Stomach (tissue), 8 donors: ENCODE measurements at regions not wholly inside any gene's neighbourhood (a gene's known extent, or its start where the extent isn't known, plus 50 kb on each side); places are given as distances from the start of the nearest gene placed in this dataset.
"Not testable (repeated sequence)": the region's sequence is repeated elsewhere in the genome, so short reads cannot be mapped to it uniquely, and the experiment has no call there.

Experiments used
- DNase-seq, 2 donors: peaks; one replicate each; pipeline versions ENCODE4 v3.0.0 to v3.0.0-alpha.2; 2013 to 2019
- H3K27ac ChIP-seq, 5 donors: fragments of 200-600 bp in 4 of 5; sonication (generic) in 4 of 5; one replicate each; pipeline ENCODE4 v1.5.1; 2013 to 2019; ENCODE audit warnings: mild to moderate bottlenecking in 1 of 5, moderate library complexity in 1 of 5
- H3K27me3 ChIP-seq, 3 donors: fragments of 200-600 bp; sonication (generic); one replicate each; pipeline ENCODE4 v1.5.1; 2017 to 2019; ENCODE audit warnings: mixed run types in 1 of 3
- H3K36me3 ChIP-seq, 4 donors: fragments of 200-600 bp; sonication (generic); 1 replicate in 3 of 4; 2 replicates in 1 of 4; pipeline ENCODE4 v1.5.1; 2016 to 2019
- H3K4me1 ChIP-seq, 4 donors: fragments of 200-600 bp; sonication (generic); one replicate each; pipeline ENCODE4 v1.5.1; 2016 to 2019
- H3K4me3 ChIP-seq, 4 donors: fragments of 200-600 bp; sonication (generic) in 3 of 4; one replicate each; pipeline ENCODE4 v1.5.1; 2016 to 2019; ENCODE audit warnings: mild to moderate bottlenecking in 1 of 4
- H3K9me3 ChIP-seq, 4 donors: fragments of 200-600 bp; sonication (generic); one replicate each; pipeline ENCODE4 v1.5.1; 2016 to 2019
- EP300 ChIP-seq: sonication (generic); formaldehyde crosslinking; IDR thresholded peaks from one replicate; pipeline ENCODE4 v1.6.1; 2017; ENCODE audit warnings: antibody characterized with exemption
- POLR2A ChIP-seq, 4 donors: fragments of 450-650 bp; IDR thresholded peaks; one replicate each; pipeline ENCODE4 v1.6.1; 2016; ENCODE audit warnings: antibody characterized with exemption in 4 of 4, control low read depth in 2 of 4, mild to moderate bottlenecking in 1 of 4, moderate library complexity in 1 of 4
- POLR2AphosphoS5 ChIP-seq, 3 donors: sonication (generic); formaldehyde crosslinking; IDR thresholded peaks; one replicate each; pipeline ENCODE4 v1.6.1; 2016; ENCODE audit warnings: antibody characterized with exemption in 3 of 3
- WGBS, 5 donors: extraction: QIAGEN DNeasy Blood & Tissue Kit in 3 of 5; methylation state at CpG; one replicate each; pipeline versions ENCODE4 v1.1.5 to v1.1.7; 2013 to 2018; 5-methylcytosine and 5-hydroxymethylcytosine counted together
- intact Hi-C: fragments of 100-400 bp; cut with DNase I; formaldehyde crosslinking; loops from one replicate; pipeline ENCODE4 v1.15.1; 2023; ENCODE audit warnings: low total_unique reads
- TF ChIP-seq, protein P1 (sequence below), 7 experiments: fragments of 450-650 bp in 4 of 7; fragments of 200-600 bp in 3 of 7; sonication (generic) in 3 of 7; IDR thresholded peaks; one replicate each; pipeline ENCODE4 v1.5.1; 2016 to 2019; ENCODE audit warnings: antibody characterized with exemption in 7 of 7, control low read depth in 2 of 7, mild to moderate bottlenecking in 1 of 7
- donor health status: healthy with polysubstance abuse.
- donor health status: Bipolar disorder and iron deficiency.
- donor health status: healthy.

DNA sequence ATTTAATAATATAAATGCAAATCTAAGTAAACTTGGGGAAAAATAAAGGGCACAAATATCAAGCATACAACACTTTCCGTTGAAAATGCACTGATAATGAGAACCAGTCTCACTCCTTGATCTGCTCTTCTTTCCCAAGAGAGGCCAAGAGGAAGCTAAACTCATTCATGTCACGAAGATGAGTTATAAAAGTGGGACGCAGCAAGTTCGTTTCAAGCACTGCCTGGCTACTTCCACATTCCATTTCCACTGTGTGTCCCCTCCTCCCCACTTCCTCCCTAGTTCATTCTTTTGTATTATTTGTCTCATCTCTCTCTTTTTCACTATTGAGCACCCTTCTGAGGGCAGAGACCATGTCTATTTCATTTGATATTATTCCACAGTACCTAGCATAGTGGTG lies 158.1 kb downstream of the SLC24A2 start:
- no peaks in the 10 kb centered on the region for H3K4me1 ChIP-seq
- no peak overlapping the region for H3K4me3 ChIP-seq
- 39 to 58% (median 55%) methylated on average over 4 of the region's 4 CpGs for WGBS, 5 donors
- TF ChIP-seq POLR2AphosphoS5 (IDR thresholded peaks at IDR 0.05): no peak
- TF ChIP-seq EP300: no peak
- no peak for TF ChIP-seq POLR2A (IDR thresholded peaks at IDR 0.05)
- TF ChIP-seq, protein P1, sequence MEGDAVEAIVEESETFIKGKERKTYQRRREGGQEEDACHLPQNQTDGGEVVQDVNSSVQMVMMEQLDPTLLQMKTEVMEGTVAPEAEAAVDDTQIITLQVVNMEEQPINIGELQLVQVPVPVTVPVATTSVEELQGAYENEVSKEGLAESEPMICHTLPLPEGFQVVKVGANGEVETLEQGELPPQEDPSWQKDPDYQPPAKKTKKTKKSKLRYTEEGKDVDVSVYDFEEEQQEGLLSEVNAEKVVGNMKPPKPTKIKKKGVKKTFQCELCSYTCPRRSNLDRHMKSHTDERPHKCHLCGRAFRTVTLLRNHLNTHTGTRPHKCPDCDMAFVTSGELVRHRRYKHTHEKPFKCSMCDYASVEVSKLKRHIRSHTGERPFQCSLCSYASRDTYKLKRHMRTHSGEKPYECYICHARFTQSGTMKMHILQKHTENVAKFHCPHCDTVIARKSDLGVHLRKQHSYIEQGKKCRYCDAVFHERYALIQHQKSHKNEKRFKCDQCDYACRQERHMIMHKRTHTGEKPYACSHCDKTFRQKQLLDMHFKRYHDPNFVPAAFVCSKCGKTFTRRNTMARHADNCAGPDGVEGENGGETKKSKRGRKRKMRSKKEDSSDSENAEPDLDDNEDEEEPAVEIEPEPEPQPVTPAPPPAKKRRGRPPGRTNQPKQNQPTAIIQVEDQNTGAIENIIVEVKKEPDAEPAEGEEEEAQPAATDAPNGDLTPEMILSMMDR (IDR thresholded peaks at IDR 0.05): no peak
- H3K36me3 ChIP-seq: no peaks in the 10 kb centered on the region
- H3K27me3 ChIP-seq: no peaks in the 10 kb centered on the region
- intact Hi-C loops: no loop called here
- H3K9me3 ChIP-seq: no peaks in the 10 kb centered on the region
- DNase-seq: no peak
- no peak overlapping the region for H3K27ac ChIP-seq

DNA sequence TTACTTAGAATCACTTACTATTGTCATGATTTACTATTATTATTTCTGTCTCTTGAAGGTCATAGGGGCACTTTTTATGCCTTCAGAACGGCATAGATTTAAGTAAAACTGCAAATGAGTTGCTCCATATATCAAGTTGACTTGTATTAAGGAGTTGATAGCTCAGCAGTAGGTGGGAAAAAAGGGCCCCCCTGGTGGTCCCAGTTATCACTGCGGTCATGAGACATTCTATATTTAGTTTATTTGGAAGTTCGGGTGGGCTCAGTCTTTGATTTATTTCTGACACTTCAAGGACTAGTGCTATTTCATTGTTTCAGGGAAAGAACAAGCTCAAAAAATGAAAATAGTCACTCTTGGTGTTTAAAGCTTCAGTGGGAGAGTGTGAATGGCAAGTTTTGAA lies 159.3 kb downstream of the SLC24A2 start:
- no peak overlapping the region for H3K27ac ChIP-seq
- H3K4me1 ChIP-seq: no peaks in the 10 kb centered on the region
- DNase-seq: no peak
- no peaks in the 10 kb centered on the region for H3K27me3 ChIP-seq
- no peaks in the 10 kb centered on the region for H3K36me3 ChIP-seq
- no peaks in the 10 kb centered on the region for H3K9me3 ChIP-seq
- intact Hi-C loops: no loop called here
- 36 to 46% (median 44%) methylated on average over 3 of the region's 3 CpGs for WGBS, 5 donors
- H3K4me3 ChIP-seq: no peak overlapping the region
- no peak for TF ChIP-seq POLR2AphosphoS5 (IDR thresholded peaks at IDR 0.05)
- TF ChIP-seq EP300: no peak
- no peak for TF ChIP-seq POLR2A (IDR thresholded peaks at IDR 0.05)
- TF ChIP-seq, protein P1 (IDR thresholded peaks at IDR 0.05): no peak

DNA sequence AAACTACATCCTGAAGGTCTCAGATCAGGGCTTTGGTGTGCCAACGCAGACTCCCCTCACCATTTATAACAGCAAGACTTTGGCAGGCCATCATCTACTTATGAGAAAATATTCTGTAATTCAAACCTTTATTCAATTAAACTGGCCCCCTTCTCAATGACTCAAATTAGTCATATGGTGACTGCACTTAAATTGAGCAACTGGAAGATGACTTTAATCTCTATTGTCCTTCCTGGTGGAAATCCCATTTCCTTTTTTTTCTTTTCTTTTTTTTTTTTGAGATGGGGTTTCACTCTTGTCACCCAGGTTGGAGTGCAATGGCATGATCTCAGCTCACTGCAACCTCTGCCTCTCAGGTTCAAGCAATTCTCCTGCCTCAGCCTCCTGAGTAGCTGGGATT lies 163.4 kb downstream of the SLC24A2 start:
- H3K4me3 ChIP-seq, H3K36me3 ChIP-seq, intact Hi-C loops, H3K9me3 ChIP-seq, DNase-seq, H3K27me3 ChIP-seq, H3K4me1 ChIP-seq, H3K27ac ChIP-seq: not testable (repeated sequence)
- 86 to 97% (median 93%) methylated on average over 1 of the region's 1 CpG for WGBS, 5 donors

GRCh38 chr9:19624519-19624918 lies 164.3 kb downstream of the SLC24A2 start:
- H3K27ac ChIP-seq: no peak overlapping the region
- DNase-seq: no peak
- WGBS, 5 donors: 50 to 75% (median 59%) methylated on average over 3 of the region's 3 CpGs
- intact Hi-C loops: no loop called here
- TF ChIP-seq, protein P1 (IDR thresholded peaks at IDR 0.05): no peak
- no peak for TF ChIP-seq EP300
- TF ChIP-seq POLR2A (IDR thresholded peaks at IDR 0.05): no peak
- TF ChIP-seq POLR2AphosphoS5 (IDR thresholded peaks at IDR 0.05): no peak
- H3K4me1 ChIP-seq: no peaks in the 10 kb centered on the region
- H3K9me3 ChIP-seq: no peaks in the 10 kb centered on the region
- no peaks in the 10 kb centered on the region for H3K27me3 ChIP-seq
- no peaks in the 10 kb centered on the region for H3K36me3 ChIP-seq
- no peak overlapping the region for H3K4me3 ChIP-seq

- no peak overlapping the region for H3K27ac ChIP-seq
- no peaks in the 10 kb centered on the region for H3K9me3 ChIP-seq
- WGBS, 5 donors: 38 to 56% (median 48%) methylated on average over 4 of the region's 4 CpGs
Observed at GRCh38 chr9:19623941-19624340, 164.9 kb downstream of the SLC24A2 start.

More at GRCh38 chr9:19623941-19624340, 164.9 kb downstream of the SLC24A2 start:
- no peak for TF ChIP-seq EP300
- no peak for TF ChIP-seq POLR2AphosphoS5 (IDR thresholded peaks at IDR 0.05)
- TF ChIP-seq POLR2A (IDR thresholded peaks at IDR 0.05): no peak
- TF ChIP-seq, protein P1 (IDR thresholded peaks at IDR 0.05): no peak
- Histone ChIP-seq H3K4me1 (no peaks in the 10 kb centered on the region), H3K36me3 (no peaks in the 10 kb centered on the region), H3K27me3 (no peaks in the 10 kb centered on the region), H3K4me3 (no peak overlapping the region)
- DNase-seq: peak in 1 of 2 donors; percentile 6
- intact Hi-C loops: no loop called here
